ENCODE measurements at regions not wholly inside any gene's neighbourhood (a gene's known extent, or its start where the extent isn't known, plus 50 kb on each side); places are given as distances from the start of the nearest gene placed in this dataset.
"Not testable (repeated sequence)": the region's sequence is repeated elsewhere in the genome, so short reads cannot be mapped to it uniquely, and the experiment has no call there.

- DNase-seq, result no peak
- in situ Hi-C loops (cut with HindIII; ENCODE audit: low pct_ligation_motif_present, low pct_unique_long_range_greater_than_20kb, low sequenced_read_pairs), result no loop called here
Measured at GRCh38 chr5:163832155-163832554, 326.7 kb downstream of the MAT2B start.

GRCh38 chr5:163838738-163839137 is 333.3 kb downstream of the MAT2B start:
- in situ Hi-C loops (cut with HindIII; ENCODE audit: low pct_ligation_motif_present, low pct_unique_long_range_greater_than_20kb, low sequenced_read_pairs), result no loop called here
- no peak for DNase-seq

DNA sequence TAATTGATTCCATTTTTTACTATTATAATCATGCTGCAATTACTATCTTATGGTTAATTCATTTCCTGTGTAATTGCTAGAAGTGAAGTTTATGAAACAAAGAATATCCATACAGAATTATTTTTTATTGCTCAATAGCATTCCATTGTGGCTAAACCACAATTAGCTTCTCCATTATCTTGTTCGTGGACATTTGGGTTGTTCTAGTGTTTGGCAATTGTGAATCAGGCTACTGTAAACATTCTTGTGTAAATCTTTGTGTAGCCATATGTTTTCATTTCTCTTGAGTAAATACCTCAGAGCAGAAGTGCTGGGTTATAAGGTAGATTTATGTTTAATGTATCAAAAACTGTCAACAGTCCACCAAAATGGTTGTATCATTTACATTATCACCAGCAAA is 341.1 kb downstream of the MAT2B start:
- no peak for DNase-seq
- in situ Hi-C loops (cut with HindIII; ENCODE audit: low pct_ligation_motif_present, low pct_unique_long_range_greater_than_20kb, low sequenced_read_pairs), result no loop called here

GRCh38 chr5:163855754-163856153 is 350.3 kb downstream of the MAT2B start:
- in situ Hi-C loops (cut with HindIII; ENCODE audit: low pct_ligation_motif_present, low pct_unique_long_range_greater_than_20kb, low sequenced_read_pairs), result no loop called here

DNA sequence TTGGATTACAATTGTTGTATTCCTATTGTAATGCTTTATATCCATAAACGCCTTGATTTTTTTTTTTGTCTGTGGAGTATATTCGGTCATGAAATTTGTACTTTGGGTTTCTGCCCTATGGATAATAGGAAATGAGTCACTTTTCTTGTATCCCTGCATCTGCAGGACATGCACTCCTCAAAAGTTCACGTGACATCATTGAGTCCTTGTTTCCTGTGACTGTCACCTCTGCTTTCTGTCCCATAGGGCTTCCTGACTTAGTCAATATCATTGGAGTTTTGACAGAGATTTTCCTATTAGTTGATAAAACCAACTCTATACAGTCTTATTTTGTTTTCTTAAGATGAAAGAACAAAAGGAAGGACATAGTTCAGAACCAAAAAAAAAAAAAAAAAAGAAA is 356.3 kb downstream of the MAT2B start:
- in situ Hi-C loops (cut with HindIII; ENCODE audit: low pct_ligation_motif_present, low pct_unique_long_range_greater_than_20kb, low sequenced_read_pairs), result no loop called here
- no peak for DNase-seq

More at GRCh38 chr5:163855754-163856153, 350.3 kb downstream of the MAT2B start:
- DNase-seq, result no peak

GRCh38 chr5:163867324-163867723 is 361.9 kb downstream of the MAT2B start:
- in situ Hi-C loops (cut with HindIII; ENCODE audit: low pct_ligation_motif_present, low pct_unique_long_range_greater_than_20kb, low sequenced_read_pairs), result no loop called here
- no peak for DNase-seq

DNA sequence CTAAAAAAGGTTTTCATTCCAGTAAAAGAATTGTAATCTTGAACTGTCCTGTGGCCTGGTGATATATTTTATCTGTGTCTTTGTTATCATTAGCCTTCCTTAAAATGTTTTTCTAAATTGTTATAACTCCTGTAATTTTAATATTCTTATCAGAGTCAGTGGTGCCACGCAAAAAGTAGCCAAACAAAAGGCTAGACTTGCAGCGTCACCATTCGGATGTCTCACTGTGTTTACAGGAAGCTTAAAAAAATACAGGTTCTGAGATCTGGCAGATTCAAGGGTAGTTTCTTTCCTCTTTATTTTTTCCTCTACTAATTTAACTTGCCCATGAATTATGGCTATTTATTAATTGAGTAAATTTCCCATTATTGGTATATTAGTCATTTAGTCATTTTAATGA is 362.3 kb downstream of the MAT2B start:
- in situ Hi-C loops (cut with HindIII; ENCODE audit: low pct_ligation_motif_present, low pct_unique_long_range_greater_than_20kb, low sequenced_read_pairs), result no loop called here

GRCh38 chr5:163869581-163869980 is 364.2 kb downstream of the MAT2B start:
- no peak for DNase-seq
- in situ Hi-C loops (cut with HindIII; ENCODE audit: low pct_ligation_motif_present, low pct_unique_long_range_greater_than_20kb, low sequenced_read_pairs), result no loop called here

More for the DNA sequence above, 362.3 kb downstream of the MAT2B start:
- no peak for DNase-seq

DNA sequence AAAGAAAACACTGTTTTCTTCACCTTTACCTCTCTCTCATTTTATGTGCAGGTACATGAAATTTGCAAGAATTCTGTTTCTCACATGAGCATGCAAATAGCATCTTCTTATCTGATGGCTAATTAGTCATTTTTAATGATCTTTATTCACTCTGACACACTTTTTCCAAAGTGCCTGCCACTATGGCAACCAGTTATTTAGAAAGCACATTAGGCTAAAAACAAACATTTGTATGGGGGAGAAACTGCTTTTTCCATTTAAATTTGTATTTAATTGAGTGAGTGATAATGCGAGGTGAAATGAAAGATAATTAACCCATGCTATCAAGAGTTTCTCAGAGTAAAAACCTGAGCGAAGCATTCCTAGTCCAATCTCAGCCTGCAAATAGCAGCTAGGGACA is 365.0 kb downstream of the MAT2B start:
- in situ Hi-C loops (cut with HindIII; ENCODE audit: low pct_ligation_motif_present, low pct_unique_long_range_greater_than_20kb, low sequenced_read_pairs), result no loop called here

DNA sequence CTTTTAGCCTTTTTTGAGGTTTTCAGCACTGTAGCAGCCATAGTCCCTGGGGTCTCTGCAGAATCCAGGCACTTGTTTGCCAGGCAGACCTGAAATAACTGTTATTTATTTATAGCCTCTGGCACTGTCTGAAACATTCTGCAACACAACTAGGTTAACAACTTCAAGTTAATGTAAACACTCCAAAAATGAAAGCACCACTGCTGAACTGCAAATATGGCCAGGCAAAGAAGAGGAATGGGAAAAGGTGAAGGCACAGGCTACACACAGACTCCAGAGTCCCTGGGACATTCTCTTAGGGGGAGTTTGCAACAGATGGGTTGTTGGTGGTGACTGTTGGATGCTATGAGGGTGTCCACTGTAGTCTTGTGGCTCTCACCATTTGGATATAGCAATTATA is 369.0 kb downstream of the MAT2B start:
- no peak for DNase-seq
- in situ Hi-C loops (cut with HindIII; ENCODE audit: low pct_ligation_motif_present, low pct_unique_long_range_greater_than_20kb, low sequenced_read_pairs), result no loop called here

More for the DNA sequence above, 365.0 kb downstream of the MAT2B start:
- DNase-seq, result no peak

- in situ Hi-C loops (cut with HindIII; ENCODE audit: low pct_ligation_motif_present, low pct_unique_long_range_greater_than_20kb, low sequenced_read_pairs); DNase-seq: not testable (repeated sequence)
Measured at GRCh38 chr5:163874912-163875311, 369.5 kb downstream of the MAT2B start.

- in situ Hi-C loops (cut with HindIII; ENCODE audit: low pct_ligation_motif_present, low pct_unique_long_range_greater_than_20kb, low sequenced_read_pairs), result no loop called here
- DNase-seq, result no peak
Measured at GRCh38 chr5:163877865-163878264, 372.4 kb downstream of the MAT2B start.

GRCh38 chr5:163878490-163878889 is 373.1 kb downstream of the MAT2B start:
- in situ Hi-C loops (cut with HindIII; ENCODE audit: low pct_ligation_motif_present, low pct_unique_long_range_greater_than_20kb, low sequenced_read_pairs), result no loop called here
- no peak for DNase-seq

GRCh38 chr5:163880302-163880701 is 374.9 kb downstream of the MAT2B start:
- no peak for DNase-seq
- in situ Hi-C loops (cut with HindIII; ENCODE audit: low pct_ligation_motif_present, low pct_unique_long_range_greater_than_20kb, low sequenced_read_pairs), result no loop called here

DNA sequence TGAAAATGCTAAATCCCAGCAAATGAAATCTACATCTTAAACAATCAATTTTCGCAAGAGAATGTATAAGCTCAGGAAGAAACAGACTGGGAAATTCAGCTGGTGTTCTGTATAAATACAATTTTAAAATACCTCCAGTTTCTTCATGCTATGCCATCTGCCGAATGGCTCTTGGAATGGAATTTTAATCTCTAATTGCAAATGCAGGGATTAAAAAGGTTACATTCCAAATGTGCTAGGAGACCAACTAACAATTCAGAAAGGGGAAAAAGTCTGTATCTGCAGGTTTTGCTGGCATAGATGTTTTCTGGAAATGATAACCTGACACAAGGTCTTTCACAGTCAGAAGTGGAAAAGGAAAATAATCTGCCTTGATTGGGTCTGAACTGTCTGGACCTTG is 379.7 kb downstream of the MAT2B start:
- no peak for DNase-seq
- in situ Hi-C loops (cut with HindIII; ENCODE audit: low pct_ligation_motif_present, low pct_unique_long_range_greater_than_20kb, low sequenced_read_pairs), result no loop called here

DNA sequence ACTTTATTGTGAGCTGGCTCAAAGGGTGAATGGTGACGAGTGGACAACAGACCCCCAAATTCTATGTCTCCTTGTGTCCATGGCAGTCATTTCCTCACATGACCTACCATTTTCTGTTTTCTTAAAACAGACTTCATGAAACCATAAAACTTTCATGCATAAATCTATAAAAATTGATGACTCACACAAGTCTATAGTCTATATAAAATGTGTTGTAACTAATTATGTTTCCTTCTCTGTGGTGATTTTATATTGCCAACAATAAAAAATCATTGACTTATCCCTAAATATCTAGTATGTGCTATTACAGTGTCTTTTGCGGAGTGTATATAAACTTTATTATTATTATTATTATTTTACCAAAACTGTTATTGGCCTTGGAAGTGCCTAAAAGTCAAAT is 382.4 kb downstream of the MAT2B start:
- no peak for DNase-seq
- in situ Hi-C loops (cut with HindIII; ENCODE audit: low pct_ligation_motif_present, low pct_unique_long_range_greater_than_20kb, low sequenced_read_pairs), result no loop called here

GRCh38 chr5:163888366-163888765 is 382.9 kb downstream of the MAT2B start:
- DNase-seq, result no peak
- in situ Hi-C loops (cut with HindIII; ENCODE audit: low pct_ligation_motif_present, low pct_unique_long_range_greater_than_20kb, low sequenced_read_pairs), result no loop called here

DNA sequence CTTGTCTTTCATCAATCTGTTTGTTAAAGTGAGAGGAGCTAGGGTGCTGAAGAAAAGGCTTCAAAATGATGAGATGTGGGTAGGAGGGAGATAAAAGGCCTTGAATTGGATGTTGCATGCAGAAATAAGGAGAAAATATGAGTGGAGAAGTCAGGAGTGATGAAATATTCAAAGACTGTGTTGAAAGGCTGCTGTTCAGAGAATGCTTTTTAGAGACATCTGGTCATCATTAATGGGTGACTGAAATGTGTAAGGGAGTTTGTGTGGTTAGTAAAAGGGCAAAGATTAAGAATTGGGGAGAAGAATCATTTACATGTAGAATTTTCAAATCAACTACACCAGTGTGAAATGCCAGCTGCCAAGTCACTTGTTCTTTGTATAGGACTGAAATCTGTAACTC is 383.9 kb downstream of the MAT2B start:
- in situ Hi-C loops (cut with HindIII; ENCODE audit: low pct_ligation_motif_present, low pct_unique_long_range_greater_than_20kb, low sequenced_read_pairs), result no loop called here

DNA sequence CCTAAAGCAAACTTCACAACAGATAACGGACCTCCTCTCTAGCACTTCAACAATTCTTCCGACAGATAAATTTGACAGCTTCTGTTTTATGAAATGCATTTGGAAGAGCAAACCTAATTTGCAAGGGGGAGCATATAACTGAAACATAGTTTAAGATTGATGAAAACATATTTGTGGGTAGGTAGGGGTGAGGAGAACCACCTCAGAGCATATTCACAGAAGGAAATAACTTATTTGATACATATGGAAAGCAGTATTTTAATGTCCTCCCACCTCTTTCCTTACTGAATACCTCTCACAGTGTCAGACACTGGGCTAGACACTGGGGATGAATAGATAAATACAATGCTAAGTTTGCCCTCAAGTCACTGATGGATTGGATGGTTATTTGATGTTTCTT is 384.8 kb downstream of the MAT2B start:
- DNase-seq, result no peak
- in situ Hi-C loops (cut with HindIII; ENCODE audit: low pct_ligation_motif_present, low pct_unique_long_range_greater_than_20kb, low sequenced_read_pairs), result no loop called here

More for the DNA sequence above, 383.9 kb downstream of the MAT2B start:
- no peak for DNase-seq

DNA sequence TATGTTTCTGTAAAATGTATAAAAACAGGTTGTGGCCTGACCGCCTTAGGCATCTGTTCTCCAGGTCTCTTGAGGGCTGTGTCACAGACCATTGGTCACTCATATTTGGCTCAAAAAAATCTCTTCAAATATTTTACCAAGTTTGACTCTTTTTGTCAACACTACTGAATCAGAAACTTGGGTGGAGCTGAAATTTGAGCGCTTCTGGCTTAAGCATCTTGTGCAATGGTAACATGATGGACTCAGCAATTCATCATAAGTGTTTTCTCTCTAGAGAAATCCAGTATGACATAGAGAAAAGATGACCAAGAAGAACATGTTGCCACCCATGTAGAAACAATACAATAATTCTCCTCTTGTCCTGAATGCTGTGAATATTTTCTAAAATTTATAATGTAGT is 387.9 kb downstream of the MAT2B start:
- DNase-seq, result no peak
- in situ Hi-C loops (cut with HindIII; ENCODE audit: low pct_ligation_motif_present, low pct_unique_long_range_greater_than_20kb, low sequenced_read_pairs), result no loop called here

DNA sequence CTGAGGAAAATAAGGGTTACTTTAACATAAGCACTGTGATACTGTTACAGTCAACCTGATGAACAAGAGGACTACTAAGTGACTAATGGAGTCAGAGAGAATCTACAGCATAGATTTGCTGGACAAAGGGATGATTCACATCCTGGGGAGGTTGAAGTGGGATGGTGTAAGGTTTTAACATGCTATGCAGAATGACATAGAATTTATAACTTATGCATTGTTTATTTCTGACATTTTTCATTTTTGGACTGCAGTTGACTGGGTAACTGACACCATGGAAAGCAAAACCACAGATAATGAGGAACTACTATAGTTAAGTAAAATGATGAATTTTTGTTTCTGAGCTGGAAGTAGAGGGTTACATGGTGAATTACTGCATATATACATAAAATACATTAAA is 389.2 kb downstream of the MAT2B start:
- DNase-seq, result no peak
- in situ Hi-C loops (cut with HindIII; ENCODE audit: low pct_ligation_motif_present, low pct_unique_long_range_greater_than_20kb, low sequenced_read_pairs), result no loop called here
